ENCODE measurements at regions not wholly inside any gene's neighbourhood (a gene's known extent, or its start where the extent isn't known, plus 50 kb on each side); places are given as distances from the start of the nearest gene placed in this dataset.
"Not testable (repeated sequence)": the region's sequence is repeated elsewhere in the genome, so short reads cannot be mapped to it uniquely, and the experiment has no call there.

- H3K36me3 ChIP-seq, result no peaks in the 10 kb centered on the region
- no peaks in the 10 kb centered on the region for H3K9me3 ChIP-seq
- H3K4me3 ChIP-seq, result no peak overlapping the region
- WGBS, 5 donors, result 38 to 60% (median 54%) methylated on average over 3 of the region's 3 CpGs
- H3K27ac ChIP-seq, result no peak overlapping the region
- no peaks in the 10 kb centered on the region for H3K4me1 ChIP-seq
- intact Hi-C loops (cut with DNase I; ENCODE audit: low total_unique reads), result no loop called here
- DNase-seq, result no peak
- no peaks in the 10 kb centered on the region for H3K27me3 ChIP-seq
- TF ChIP-seq POLR2A (IDR thresholded peaks at IDR 0.05), result no peak
- TF ChIP-seq, protein P1, sequence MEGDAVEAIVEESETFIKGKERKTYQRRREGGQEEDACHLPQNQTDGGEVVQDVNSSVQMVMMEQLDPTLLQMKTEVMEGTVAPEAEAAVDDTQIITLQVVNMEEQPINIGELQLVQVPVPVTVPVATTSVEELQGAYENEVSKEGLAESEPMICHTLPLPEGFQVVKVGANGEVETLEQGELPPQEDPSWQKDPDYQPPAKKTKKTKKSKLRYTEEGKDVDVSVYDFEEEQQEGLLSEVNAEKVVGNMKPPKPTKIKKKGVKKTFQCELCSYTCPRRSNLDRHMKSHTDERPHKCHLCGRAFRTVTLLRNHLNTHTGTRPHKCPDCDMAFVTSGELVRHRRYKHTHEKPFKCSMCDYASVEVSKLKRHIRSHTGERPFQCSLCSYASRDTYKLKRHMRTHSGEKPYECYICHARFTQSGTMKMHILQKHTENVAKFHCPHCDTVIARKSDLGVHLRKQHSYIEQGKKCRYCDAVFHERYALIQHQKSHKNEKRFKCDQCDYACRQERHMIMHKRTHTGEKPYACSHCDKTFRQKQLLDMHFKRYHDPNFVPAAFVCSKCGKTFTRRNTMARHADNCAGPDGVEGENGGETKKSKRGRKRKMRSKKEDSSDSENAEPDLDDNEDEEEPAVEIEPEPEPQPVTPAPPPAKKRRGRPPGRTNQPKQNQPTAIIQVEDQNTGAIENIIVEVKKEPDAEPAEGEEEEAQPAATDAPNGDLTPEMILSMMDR (IDR thresholded peaks at IDR 0.05), result no peak
- no peak for TF ChIP-seq EP300 (IDR thresholded peaks at IDR 0.05)
- no peak for TF ChIP-seq POLR2AphosphoS5 (IDR thresholded peaks at IDR 0.05)
These were observed 244.5 kb upstream of the MME start for GRCh38 chr3:154835639-154836038.

- H3K9me3 ChIP-seq, result not testable (repeated sequence)
These were observed 245.3 kb upstream of the MME start for GRCh38 chr3:154834831-154835230.

GRCh38 chr3:154829929-154830328, 250.2 kb upstream of the MME start:
- H3K27ac ChIP-seq, result no peak overlapping the region
- peaks cover 0 to 13% (median 8%) of the 10 kb centered on the region in 4 donors for H3K9me3 ChIP-seq
- intact Hi-C loops (cut with DNase I; ENCODE audit: low total_unique reads), result no loop called here
- no peak for DNase-seq
- TF ChIP-seq, protein P1 (IDR thresholded peaks at IDR 0.05), result no peak
- TF ChIP-seq POLR2A (IDR thresholded peaks at IDR 0.05) (no peak), POLR2AphosphoS5 (IDR thresholded peaks at IDR 0.05) (no peak), EP300 (IDR thresholded peaks at IDR 0.05) (no peak)
- 56 to 81% (median 70%) methylated on average over 2 of the region's 2 CpGs for WGBS, 5 donors
- H3K4me3 ChIP-seq, result no peak overlapping the region
- no peaks in the 10 kb centered on the region for H3K4me1 ChIP-seq
- H3K27me3 ChIP-seq, result no peaks in the 10 kb centered on the region
- no peaks in the 10 kb centered on the region for H3K36me3 ChIP-seq

More at GRCh38 chr3:154834831-154835230, 245.3 kb upstream of the MME start:
- DNase-seq; H3K36me3 ChIP-seq; intact Hi-C loops (cut with DNase I; ENCODE audit: low total_unique reads); H3K4me3 ChIP-seq; H3K27me3 ChIP-seq; H3K27ac ChIP-seq; H3K4me1 ChIP-seq: not testable (repeated sequence)
- whole genome bisulfite sequencing, 5 donors, result 86 to 98% (median 91%) methylated on average over 12 of the region's 12 CpGs

DNA sequence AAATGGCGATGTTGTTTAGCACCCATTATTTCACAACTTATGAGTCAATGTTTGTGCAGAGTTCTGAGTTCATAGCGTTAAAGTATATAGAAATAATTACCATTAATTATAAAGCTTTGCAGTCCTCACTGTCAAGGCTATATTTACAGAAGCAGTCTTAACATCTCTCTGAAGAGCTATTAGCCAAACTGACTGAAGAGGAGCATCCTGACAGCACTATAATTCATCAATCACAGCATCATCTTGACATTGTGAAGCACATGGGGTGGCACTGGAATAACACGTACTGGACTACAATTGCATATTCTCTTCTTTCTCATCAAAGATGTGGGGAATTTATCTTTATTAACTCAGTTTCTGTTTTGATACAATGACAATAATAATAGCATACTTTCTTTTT, 260.6 kb upstream of the MME start:
- Histone ChIP-seq H3K4me1 (no peaks in the 10 kb centered on the region), H3K27ac (no peak overlapping the region), H3K9me3 (peaks cover 0 to 9% (median 0%) of the 10 kb centered on the region in 4 donors), H3K4me3 (no peak overlapping the region), H3K27me3 (no peaks in the 10 kb centered on the region), H3K36me3 (no peaks in the 10 kb centered on the region)
- TF ChIP-seq, protein P1 (IDR thresholded peaks at IDR 0.05), result no peak
- TF ChIP-seq POLR2AphosphoS5 (IDR thresholded peaks at IDR 0.05) (no peak), POLR2A (IDR thresholded peaks at IDR 0.05) (no peak), EP300 (IDR thresholded peaks at IDR 0.05) (no peak)
- intact Hi-C loops (cut with DNase I; ENCODE audit: low total_unique reads), result no loop called here
- no peak for DNase-seq
- 80 to 90% (median 87%) methylated on average over 3 of the region's 3 CpGs for WGBS, 5 donors

DNA sequence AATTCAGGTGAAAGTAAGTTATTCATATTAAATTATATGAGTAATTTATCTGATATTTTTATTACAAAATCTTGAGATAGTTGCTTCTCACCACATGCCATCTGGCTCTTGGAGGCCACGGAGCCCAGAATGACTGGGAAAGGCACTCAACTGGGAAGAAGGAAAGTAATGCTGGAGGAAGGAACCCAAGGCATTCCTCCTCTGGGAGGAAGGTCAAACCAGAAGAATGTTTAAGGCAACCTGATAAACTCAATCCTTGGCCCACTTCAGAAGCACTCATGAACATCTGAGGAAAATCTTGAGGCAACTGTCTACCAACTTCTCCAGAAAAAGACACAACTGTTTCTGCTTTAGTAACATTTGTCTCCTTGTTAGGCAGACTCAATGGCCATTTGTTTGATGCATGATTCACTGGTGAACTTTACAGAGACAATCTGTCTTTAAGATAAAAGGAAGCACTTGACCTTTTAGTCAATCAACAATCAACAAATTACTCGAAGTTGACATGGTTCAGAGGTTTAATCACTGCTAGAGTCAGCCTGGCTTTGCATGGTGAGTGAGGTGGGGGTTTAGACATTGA, 261.4 kb upstream of the MME start:
- Histone ChIP-seq H3K36me3 (no peaks in the 10 kb centered on the region), H3K27ac (no peak overlapping the region), H3K9me3 (peaks cover 0 to 9% (median 0%) of the 10 kb centered on the region in 4 donors), H3K4me1 (no peaks in the 10 kb centered on the region), H3K4me3 (no peak overlapping the region), H3K27me3 (no peaks in the 10 kb centered on the region)
- DNase-seq, result no peak
- TF ChIP-seq, protein P1 (IDR thresholded peaks at IDR 0.05), result no peak
- TF ChIP-seq POLR2AphosphoS5 (IDR thresholded peaks at IDR 0.05), result no peak
- TF ChIP-seq POLR2A (IDR thresholded peaks at IDR 0.05), result no peak
- TF ChIP-seq EP300 (IDR thresholded peaks at IDR 0.05), result no peak
- WGBS, 5 donors, result 46 to 56% (median 54%) methylated on average over 2 of the region's 2 CpGs
- intact Hi-C loops (cut with DNase I; ENCODE audit: low total_unique reads), result no loop called here

DNA sequence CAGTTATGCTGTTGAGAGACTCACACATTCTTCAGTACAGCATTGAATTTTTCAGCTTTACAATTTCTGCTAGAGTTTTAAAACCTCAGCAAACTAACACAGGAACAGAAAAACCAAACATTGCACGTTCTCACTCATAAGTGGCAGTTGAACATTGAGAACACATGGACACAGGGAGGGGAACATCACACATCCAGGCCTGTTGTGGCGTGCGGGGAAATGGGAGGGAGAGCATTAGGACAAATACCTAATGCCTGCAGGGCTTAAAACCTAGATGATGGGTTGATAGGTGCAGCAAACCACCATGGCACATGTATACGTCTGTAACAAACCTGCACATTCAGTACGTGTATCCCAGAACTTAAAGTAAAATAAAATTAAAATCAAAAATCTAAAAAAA, 270.1 kb upstream of the MME start:
- H3K4me3 ChIP-seq; H3K4me1 ChIP-seq; intact Hi-C loops (cut with DNase I; ENCODE audit: low total_unique reads); H3K27me3 ChIP-seq; H3K27ac ChIP-seq; DNase-seq; H3K36me3 ChIP-seq; H3K9me3 ChIP-seq: not testable (repeated sequence)
- WGBS, 5 donors, result 85 to 92% (median 92%) methylated on average over 5 of the region's 5 CpGs

All from stomach (tissue), 8 donors.